ENCODE measurements at regions not wholly inside any gene's neighbourhood (a gene's known extent, or its start where the extent isn't known, plus 50 kb on each side); places are given as distances from the start of the nearest gene placed in this dataset.

DNA sequence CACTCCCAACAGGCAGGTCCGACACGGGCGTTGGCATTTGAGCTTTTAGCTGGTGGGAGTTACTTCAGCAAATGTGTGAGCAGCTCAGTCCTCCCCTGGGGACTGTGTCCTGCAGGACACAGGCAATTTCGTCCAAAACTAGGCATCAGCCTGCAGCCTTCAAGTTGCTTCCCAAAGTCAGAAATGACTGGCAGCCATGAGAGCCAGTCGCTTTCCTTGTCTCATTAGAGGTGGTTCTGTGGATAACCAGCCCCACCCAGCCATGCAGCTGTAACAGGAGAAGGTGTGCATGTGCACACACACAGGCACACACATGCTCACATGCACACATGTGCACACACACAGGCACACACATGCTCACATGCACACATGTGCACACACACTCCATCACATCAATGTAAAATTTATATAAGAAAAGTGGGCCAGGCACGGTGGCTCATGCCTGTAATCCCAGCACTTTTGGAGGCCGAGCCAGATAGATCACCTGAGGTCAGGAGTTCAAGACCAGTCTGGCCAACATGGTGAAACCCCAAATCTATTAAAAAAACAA lies 138.8 kb upstream of the TCERG1L start:
- Mint-ChIP-seq H3K27ac (no peak overlapping the region), H3K4me3 (no peak overlapping the region), H3K27me3 (peaks cover 40% of the 10 kb centered on the region), H3K4me1 (peaks cover 5% of the 10 kb centered on the region), H3K9me3 (no peaks in the 10 kb centered on the region)
- ATAC-seq (no peak), DNase-seq (no peak)

DNA sequence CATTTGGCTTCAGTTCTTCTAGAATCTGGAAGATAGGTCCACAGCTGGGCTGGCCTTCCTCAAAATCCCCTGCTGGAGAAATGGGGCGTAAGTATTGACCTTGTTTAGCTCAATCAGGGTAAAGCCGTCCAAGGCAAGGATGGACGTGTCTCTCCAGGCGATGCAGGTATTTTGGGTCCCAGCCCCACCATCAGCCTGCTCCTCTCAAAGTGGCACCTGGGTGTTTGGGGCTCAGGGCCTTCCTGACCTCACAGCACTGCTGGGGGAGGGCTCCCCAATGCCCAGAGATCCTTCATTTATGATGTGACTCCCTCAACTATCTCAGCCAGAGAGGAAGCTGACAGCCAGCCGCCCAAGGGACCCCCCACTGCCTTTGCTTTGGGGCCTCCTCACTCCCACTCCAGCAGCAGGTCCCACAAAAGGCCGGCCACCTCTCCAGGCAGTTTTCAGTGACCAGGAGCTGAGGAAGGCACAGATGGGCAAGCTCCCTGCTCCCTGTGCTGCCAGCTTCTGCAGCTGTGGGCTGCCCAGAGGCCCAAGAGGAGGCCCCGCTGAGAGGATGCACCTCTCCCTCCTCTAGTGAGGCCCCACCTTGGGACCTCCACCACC lies 140.0 kb upstream of the TCERG1L start:
- Mint-ChIP-seq H3K27me3 (peaks cover 40% of the 10 kb centered on the region), H3K9me3 (no peaks in the 10 kb centered on the region), H3K27ac (no peak overlapping the region), H3K4me3 (no peak overlapping the region), H3K4me1 (peaks cover 5% of the 10 kb centered on the region)
- ATAC-seq (no peak), DNase-seq (no peak)

DNA sequence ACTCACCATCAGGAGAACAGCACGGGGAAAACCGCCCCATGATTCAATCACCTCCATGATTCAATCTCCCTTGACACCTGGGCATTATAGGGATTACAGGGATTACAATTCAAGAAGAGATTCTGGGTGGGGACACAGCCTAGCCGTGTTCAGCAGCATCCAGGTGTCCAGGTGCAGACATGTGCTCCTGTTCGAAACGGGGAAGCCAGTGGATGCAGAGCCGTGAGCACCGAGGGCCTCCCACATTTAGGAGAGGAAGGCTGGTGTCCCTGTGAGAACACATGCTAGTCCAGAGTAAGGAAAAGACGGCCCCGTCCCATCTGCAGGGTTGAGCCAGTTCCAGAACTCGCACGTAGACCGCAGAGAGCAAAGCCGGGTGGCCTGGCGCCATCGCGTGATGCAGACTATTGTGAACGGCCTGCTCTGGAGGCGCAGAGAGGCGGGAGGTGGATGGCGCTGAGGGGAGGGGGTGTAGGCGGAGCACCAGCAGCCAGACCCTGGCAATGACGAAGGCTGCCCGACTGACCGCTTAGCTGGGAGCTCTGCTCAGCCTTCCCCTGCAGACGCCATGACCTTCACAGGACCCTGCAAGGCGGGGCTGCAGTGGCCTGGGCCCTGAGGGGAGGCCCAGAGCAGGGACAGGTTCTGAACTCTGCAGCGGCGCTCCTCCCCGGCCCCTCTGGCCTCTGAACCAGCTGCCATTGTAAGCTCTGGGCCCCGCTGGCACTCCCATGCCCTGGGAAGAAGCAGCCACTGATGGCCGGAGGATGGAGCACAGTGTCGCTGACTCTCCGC lies 141.6 kb upstream of the TCERG1L start:
- Mint-ChIP-seq H3K27ac (no peak overlapping the region), H3K4me1 (peaks cover 5% of the 10 kb centered on the region), H3K27me3 (peaks cover 47% of the 10 kb centered on the region), H3K4me3 (peak overlapping the region in 1 of 2 donors; percentile 71), H3K9me3 (no peaks in the 10 kb centered on the region)
- DNase-seq (no peak), ATAC-seq (peak; percentile 21)

DNA sequence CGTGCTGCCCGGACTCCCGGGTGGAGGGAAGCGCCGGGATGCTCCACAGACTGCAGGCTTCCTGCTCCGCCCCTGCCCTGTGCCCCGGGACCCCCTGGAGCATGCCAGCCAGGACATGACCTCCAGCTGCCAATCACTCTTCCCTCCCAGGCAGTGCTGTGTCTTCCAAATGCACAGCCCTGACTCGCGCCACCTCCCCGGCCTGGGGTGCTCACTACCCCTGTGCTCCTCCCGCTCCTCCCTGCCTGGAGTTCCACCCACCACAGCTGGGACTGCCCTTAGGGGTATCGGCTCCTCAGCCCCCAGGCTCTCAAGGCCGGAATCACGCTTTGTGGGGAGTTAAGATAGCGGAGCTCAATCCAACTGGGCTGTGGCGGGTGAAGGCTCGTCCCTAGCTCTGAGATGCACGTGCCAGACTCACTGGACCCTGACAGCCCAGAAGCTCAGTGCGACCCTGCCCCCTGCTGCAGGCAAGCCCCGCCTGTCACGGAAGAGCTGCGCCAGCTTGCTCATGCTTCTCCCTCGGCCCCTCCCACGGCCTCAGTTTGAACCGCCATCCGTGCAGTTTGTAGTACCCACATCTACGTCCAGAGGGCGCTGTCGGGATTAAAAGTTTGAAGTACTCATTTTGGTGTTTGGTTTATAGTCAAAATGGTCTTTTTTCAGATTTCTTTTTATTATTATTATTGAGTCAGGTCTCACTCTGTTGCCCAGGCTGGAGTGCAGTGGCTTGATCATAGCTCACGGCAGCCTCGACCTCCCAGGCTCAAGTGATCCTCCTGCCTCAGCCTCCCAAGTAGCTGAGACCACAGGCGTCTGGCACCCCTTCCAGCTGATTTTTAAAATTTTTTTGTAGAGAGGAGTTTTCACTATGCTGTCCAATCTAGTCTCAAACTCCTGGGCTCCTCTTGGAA lies 142.5 kb upstream of the TCERG1L start:
- H3K4me3 Mint-ChIP-seq: peak overlapping the region; percentile 38 to 71
- H3K27me3 Mint-ChIP-seq: peaks cover 41% of the 10 kb centered on the region
- H3K9me3 Mint-ChIP-seq: no peaks in the 10 kb centered on the region
- H3K4me1 Mint-ChIP-seq: peaks cover 5% of the 10 kb centered on the region
- ATAC-seq: peak; percentile 41
- DNase-seq: peak; percentile 68 to 69
- H3K27ac Mint-ChIP-seq: no peak overlapping the region

DNA sequence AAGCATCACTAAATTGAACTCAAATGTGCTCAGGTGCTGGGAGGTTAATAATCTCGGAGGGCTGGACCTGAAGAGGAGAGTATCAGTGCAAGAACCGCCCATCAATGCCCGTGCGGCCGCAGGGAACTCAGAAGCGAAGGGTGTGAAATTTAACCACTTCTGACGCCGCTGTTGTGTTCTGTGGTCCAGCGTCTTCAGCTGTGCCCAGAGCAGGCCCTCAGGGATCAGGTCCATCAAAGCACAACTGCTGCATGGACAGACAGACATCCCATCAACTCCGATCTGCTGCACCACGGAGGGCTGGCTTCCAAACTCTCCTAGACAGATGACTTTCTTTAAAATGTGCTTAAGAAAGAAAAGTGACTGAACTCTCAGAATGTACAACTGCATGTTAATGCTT lies 144.9 kb upstream of the TCERG1L start:
- peaks cover 41% of the 10 kb centered on the region for H3K27me3 Mint-ChIP-seq
- no peak overlapping the region for H3K4me3 Mint-ChIP-seq
- H3K27ac Mint-ChIP-seq: no peak overlapping the region
- DNase-seq: no peak
- peaks cover 5% of the 10 kb centered on the region for H3K4me1 Mint-ChIP-seq
- H3K9me3 Mint-ChIP-seq: no peaks in the 10 kb centered on the region
- ATAC-seq: no peak

DNA sequence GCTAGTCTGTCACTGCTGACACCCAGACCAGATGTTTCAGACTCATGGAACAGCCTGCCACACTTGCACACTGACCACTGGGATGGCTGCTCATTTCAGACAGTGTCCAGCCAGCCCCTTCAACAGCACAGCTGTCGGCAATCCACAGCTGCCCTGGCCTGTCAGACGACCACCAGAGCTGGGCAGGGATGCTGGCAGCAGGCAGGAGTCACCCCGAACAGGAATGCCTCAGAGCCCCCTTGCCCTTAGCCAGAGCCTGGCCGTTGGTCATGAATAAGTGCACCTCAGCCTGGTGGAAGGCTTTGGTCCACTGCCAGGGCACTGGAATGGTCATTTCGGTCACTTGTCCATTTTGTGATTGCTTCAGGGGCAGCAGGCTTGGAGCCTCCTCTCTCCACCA lies 149.6 kb upstream of the TCERG1L start:
- Mint-ChIP-seq H3K27ac (peak overlapping the region in 1 of 2 donors; percentile 7), H3K9me3 (no peaks in the 10 kb centered on the region), H3K4me3 (no peak overlapping the region), H3K27me3 (peaks cover 19% of the 10 kb centered on the region), H3K4me1 (no peaks in the 10 kb centered on the region)
- DNase-seq (no peak), ATAC-seq (no peak)

DNA sequence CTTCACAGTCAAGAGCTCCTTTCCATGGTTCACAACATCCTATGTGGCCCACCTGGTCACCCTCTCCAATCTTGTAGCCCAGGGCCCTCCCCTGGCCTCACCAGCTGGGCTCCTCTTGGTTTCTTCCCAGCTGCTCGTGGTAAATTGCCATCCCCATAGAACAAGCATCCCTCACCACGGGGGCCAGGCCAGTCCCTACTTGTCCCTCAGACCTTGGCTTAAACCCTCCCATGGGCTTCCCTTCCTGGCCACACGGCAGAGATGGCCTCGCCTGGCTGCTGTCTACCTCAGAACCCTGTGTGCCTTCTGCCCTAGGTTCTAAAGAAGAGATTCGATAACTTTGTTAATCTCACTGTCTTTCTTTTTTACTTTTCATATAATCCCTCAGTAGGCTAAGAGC lies 153.3 kb upstream of the TCERG1L start:
- Mint-ChIP-seq H3K4me3 (no peak overlapping the region), H3K27ac (peak overlapping the region in 1 of 2 donors; percentile 2), H3K27me3 (peaks cover 12% of the 10 kb centered on the region), H3K4me1 (no peaks in the 10 kb centered on the region), H3K9me3 (no peaks in the 10 kb centered on the region)
- ATAC-seq: no peak
- no peak for DNase-seq

DNA sequence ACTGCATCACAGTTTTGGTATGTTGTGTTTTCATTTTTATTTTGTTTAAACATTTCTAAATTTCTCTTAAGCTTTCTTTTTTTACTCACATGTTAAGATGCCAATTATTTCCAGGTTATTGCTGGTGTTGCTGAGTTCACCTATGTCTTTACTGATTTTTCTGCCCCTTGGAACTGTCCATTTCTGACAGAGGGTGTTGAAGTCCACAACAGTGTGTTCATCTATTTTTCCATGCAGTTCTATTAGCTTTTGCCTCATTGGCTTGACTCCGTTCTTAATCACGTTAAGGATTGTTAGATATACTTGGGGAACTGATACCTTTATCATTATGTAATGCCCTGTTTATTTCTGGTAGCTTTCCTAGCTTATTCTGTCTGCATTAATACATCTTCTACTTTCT lies 158.0 kb upstream of the TCERG1L start:
- Mint-ChIP-seq H3K9me3 (no peaks in the 10 kb centered on the region), H3K27me3 (peaks cover 10% of the 10 kb centered on the region), H3K4me1 (no peaks in the 10 kb centered on the region), H3K4me3 (no peak overlapping the region), H3K27ac (no peak overlapping the region)
- ATAC-seq (no peak), DNase-seq (no peak)

DNA sequence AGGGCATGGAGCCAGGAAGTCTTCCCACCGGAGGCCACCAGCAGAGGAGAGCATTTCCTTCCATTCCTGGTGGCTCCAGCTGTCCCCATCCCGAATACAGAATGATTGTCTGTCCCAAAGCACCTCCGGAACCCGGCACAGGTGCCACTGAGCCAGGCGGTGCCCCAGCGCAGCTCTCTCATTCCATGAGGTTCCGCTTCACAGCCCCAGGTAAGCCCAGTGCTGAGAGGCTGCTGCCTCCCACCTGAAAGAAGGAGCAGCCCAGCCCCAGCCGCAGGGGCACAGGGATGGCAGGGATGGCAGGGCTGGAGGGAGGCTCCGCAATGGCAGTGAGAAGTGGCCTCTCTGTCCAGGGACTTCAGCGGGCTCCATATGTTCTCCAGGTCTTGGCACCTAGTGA lies 162.1 kb upstream of the TCERG1L start:
- Mint-ChIP-seq H3K4me3 (no peak overlapping the region), H3K9me3 (no peaks in the 10 kb centered on the region), H3K4me1 (no peaks in the 10 kb centered on the region), H3K27me3 (no peaks in the 10 kb centered on the region), H3K27ac (no peak overlapping the region)
- ATAC-seq: no peak
- DNase-seq: no peak

DNA sequence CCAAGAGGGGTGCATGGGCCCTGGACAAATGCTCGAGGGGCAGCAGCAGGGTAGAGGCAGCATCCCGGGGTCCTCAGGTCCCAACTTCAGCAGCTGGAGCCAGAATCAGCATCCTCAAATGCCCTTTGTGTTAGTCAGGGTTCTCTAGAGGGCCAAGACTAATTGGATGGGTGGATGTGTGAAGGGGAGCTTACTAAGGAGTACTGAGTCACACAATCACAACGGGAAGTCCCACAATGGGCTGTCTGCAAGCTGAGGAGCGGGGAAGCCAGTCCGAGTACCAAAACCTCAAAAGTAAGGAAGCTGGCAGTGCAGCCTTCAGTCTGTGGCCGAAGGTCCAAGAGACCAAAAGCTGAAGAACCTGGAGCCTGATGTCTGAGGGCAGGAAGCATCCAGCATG lies 162.9 kb upstream of the TCERG1L start:
- H3K4me1 Mint-ChIP-seq: no peaks in the 10 kb centered on the region
- peak overlapping the region in 1 of 2 donors; percentile 61 for H3K27ac Mint-ChIP-seq
- no peaks in the 10 kb centered on the region for H3K9me3 Mint-ChIP-seq
- H3K4me3 Mint-ChIP-seq: no peak overlapping the region
- no peaks in the 10 kb centered on the region for H3K27me3 Mint-ChIP-seq
- DNase-seq (no peak), ATAC-seq (no peak)

DNA sequence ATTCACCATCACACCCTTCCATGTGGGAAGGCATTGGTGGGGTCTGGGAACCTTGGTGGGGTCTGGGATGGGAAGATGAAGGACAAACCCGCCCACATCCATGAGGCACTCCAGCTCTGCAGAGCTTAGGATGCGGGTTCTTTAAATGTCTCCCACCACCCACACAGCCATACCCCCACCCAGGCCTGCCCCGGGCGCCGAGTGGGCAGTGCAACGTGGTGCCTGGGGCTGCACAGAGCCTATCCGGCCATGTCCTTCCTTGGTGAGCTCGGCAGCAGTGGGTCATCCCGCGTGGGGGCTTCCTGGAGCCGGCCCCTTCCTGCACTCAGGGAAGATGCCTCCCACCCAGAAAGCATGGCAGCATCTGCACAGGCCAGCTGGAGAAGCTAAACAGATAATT lies 163.5 kb upstream of the TCERG1L start:
- no peaks in the 10 kb centered on the region for H3K4me1 Mint-ChIP-seq
- peaks cover 4% of the 10 kb centered on the region for H3K27me3 Mint-ChIP-seq
- H3K4me3 Mint-ChIP-seq: no peak overlapping the region
- no peak for DNase-seq
- H3K9me3 Mint-ChIP-seq: no peaks in the 10 kb centered on the region
- peak; percentile 18 for ATAC-seq
- H3K27ac Mint-ChIP-seq: no peak overlapping the region

DNA sequence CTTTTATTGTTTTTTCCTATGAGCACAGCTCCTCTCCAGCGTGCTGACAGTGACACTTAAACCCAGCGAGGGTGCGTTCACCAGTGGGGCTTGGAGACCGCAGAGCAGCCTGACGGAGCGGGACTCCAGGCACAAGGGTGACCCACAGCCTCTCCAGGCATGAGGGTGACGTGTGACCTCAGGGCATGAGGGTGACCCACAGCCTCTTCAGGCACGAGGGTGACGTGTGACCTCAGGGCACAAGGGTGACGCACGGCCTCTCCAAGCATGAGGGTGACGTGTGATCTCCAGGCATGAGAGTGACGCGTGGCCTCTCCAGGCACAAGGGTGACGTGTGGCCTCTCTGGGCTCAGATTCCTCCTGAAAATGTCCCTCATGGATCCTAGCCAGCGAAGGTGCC lies 164.3 kb upstream of the TCERG1L start:
- no peak overlapping the region for H3K27ac Mint-ChIP-seq
- no peak overlapping the region for H3K4me3 Mint-ChIP-seq
- H3K27me3 Mint-ChIP-seq: peaks cover 9% of the 10 kb centered on the region
- ATAC-seq (no peak), DNase-seq (no peak)
- no peaks in the 10 kb centered on the region for H3K4me1 Mint-ChIP-seq
- H3K9me3 Mint-ChIP-seq: no peaks in the 10 kb centered on the region

DNA sequence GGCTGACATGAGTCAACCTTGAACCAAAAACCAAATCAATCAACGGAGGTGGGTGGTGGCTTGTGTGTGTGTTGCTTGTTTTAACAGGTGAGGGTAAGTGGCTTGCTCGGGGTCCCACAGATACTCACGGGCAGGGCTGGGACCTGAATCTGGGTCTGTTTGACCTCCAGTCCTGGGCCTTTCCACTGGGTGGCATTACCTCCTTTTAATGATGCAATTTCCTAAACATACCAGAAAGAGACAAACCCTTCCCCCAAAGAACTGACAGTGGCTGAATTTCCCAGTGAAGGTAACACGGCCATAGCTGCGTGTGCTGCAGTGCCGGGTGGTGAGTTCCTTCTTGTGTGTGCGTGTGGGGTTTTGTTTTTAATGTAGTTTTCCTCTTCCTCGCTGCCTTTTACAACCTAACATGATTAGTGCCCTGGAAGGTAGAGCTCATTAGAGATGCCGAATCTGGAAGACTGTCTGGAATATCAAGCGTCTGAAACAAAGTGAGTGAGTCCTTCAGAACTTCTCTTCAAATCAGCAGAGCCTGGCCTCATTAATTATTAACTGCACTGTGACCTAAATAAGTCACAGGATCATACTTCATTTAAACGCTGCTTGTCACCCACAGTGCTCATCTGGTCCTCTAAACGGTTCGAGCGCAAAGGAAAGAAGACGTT lies 166.1 kb upstream of the TCERG1L start:
- Mint-ChIP-seq H3K27ac (no peak overlapping the region), H3K4me3 (no peak overlapping the region), H3K9me3 (peaks cover 6% of the 10 kb centered on the region in 2 donors), H3K27me3 (peaks cover 9% of the 10 kb centered on the region), H3K4me1 (no peaks in the 10 kb centered on the region)
- ATAC-seq (no peak), DNase-seq (no peak)

DNA sequence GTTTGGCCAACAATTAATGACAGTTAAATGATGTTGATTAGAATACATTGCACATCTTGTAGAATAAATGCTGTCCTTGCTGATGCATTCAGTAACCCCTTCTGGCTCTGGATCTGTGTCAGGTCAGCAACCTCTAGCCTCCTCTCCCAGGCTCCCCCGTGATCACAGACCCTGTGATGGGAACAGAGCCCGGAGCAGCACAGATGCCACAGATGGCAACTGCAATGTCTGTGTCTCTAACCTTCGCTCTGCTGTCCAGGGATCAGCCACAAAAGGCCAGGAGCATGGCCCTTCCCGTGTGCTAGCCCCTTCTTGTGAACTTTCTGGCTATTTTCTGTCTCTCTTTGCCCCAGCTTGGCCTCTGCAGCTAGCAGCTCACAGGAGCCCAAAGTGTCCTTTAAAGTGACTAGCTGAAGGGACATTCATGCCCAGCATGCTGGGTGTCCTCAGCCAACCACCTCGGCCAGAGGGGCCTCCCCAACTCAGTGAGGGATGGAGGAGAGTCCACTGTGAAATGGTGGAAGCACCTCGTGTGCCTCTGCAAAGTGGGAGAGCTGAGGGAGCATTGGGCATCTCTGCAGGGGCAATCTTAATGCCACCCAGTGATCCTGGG lies 167.0 kb upstream of the TCERG1L start:
- ATAC-seq (no peak), DNase-seq (no peak)
- no peak overlapping the region for H3K27ac Mint-ChIP-seq
- H3K4me3 Mint-ChIP-seq: no peak overlapping the region
- peaks cover 9% of the 10 kb centered on the region for H3K27me3 Mint-ChIP-seq
- no peaks in the 10 kb centered on the region for H3K4me1 Mint-ChIP-seq
- H3K9me3 Mint-ChIP-seq: peaks cover 13 to 15% of the 10 kb centered on the region in 2 donors

DNA sequence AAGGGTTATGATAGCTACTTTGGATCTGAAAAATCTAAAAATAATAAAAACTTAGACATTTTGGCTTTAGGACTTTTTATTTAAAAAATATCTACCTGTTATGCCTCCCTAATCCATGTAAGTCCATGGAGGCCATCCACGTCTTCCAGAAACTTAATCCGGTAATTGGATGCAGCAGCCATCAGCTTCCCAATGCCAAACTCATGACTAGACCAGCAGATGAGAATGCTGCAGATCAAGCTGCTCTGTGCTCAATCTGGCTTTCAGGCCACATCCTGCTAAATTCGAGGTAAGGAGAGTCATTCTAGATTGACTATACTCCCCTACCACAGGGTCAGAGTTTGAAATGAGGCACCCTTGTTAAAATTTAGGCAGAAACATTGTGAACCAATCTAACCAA lies 168.5 kb upstream of the TCERG1L start:
- ATAC-seq: no peak
- no peaks in the 10 kb centered on the region for H3K4me1 Mint-ChIP-seq
- peaks cover 9% of the 10 kb centered on the region for H3K27me3 Mint-ChIP-seq
- H3K4me3 Mint-ChIP-seq: no peak overlapping the region
- no peak for DNase-seq
- H3K27ac Mint-ChIP-seq: no peak overlapping the region
- peaks cover 19 to 22% of the 10 kb centered on the region in 2 donors for H3K9me3 Mint-ChIP-seq
